GM10266 (cell line): ENCODE measurements at regions not wholly inside any gene's neighbourhood (a gene's known extent, or its start where the extent isn't known, plus 50 kb on each side); places are given as distances from the start of the nearest gene placed in this dataset.

Experiments used
- DNase-seq: peaks from one replicate; pipeline ENCODE4 v3.0.0; 2012; ENCODE audit errors: extremely low spot score
- CTCF ChIP-seq: IDR thresholded peaks from 2 replicates; pipeline ENCODE4 v1.5.1; 2012; ENCODE audit warnings: mild to moderate bottlenecking, low read depth; ENCODE audit not compliant: control insufficient read depth, insufficient read depth; ENCODE audit errors: missing control alignments

GRCh38 chr1:83735526-83735925, 263.4 kb downstream of the TTLL7 start:
- no peak for TF ChIP-seq CTCF
- no peak for DNase-seq

GRCh38 chr1:83734420-83734819, 264.5 kb downstream of the TTLL7 start:
- DNase-seq = no peak
- TF ChIP-seq CTCF = no peak

GRCh38 chr1:83725735-83726360, 273.1 kb downstream of the TTLL7 start:
- TF ChIP-seq CTCF = no peak
- DNase-seq = no peak

GRCh38 chr1:83718338-83718737, 280.6 kb downstream of the TTLL7 start:
- no peak for TF ChIP-seq CTCF
- DNase-seq = no peak

- no peak for DNase-seq
- TF ChIP-seq CTCF = no peak
Measured at GRCh38 chr1:83717785-83718184, 281.1 kb downstream of the TTLL7 start.

GRCh38 chr1:83716641-83717040, 282.3 kb downstream of the TTLL7 start:
- no peak for DNase-seq

More at GRCh38 chr1:83716641-83717040, 282.3 kb downstream of the TTLL7 start:
- no peak for TF ChIP-seq CTCF
